ENCODE measurements at regions not wholly inside any gene's neighbourhood (a gene's known extent, or its start where the extent isn't known, plus 50 kb on each side); places are given as distances from the start of the nearest gene placed in this dataset.
"Not testable (repeated sequence)": the region's sequence is repeated elsewhere in the genome, so short reads cannot be mapped to it uniquely, and the experiment has no call there.

- Mint-ChIP-seq H3K4me3 (peak overlapping the region; percentile 91), H3K27ac (peak overlapping the region; percentile 81), H3K9me3 (peaks cover 9% of the 10 kb centered on the region), H3K4me1 (peaks cover 20% of the 10 kb centered on the region), H3K36me3 (peaks cover 18% of the 10 kb centered on the region)
- DNase-seq (ENCODE audit: low spot score in 2 of 2) (peak; percentile 80 to 94), ATAC-seq (peak; percentile 80)
These were observed 1467.1 kb downstream of the FOXD4L5 start for GRCh38 chr9:63817622-63818518.

GRCh38 chr9:63816751-63817621 lies 1468.0 kb downstream of the FOXD4L5 start:
- peaks cover 9% of the 10 kb centered on the region for H3K9me3 Mint-ChIP-seq
- H3K4me1 Mint-ChIP-seq, result peaks cover 18% of the 10 kb centered on the region
- H3K4me3 Mint-ChIP-seq, result peak overlapping the region; percentile 91
- ATAC-seq (peak; percentile 75), DNase-seq (ENCODE audit: low spot score in 2 of 2) (peak; percentile 63 to 82)
- H3K27ac Mint-ChIP-seq, result peak overlapping the region; percentile 81
- H3K36me3 Mint-ChIP-seq, result peaks cover 18% of the 10 kb centered on the region

- not testable (repeated sequence) for ATAC-seq; DNase-seq (ENCODE audit: low spot score in 2 of 2); H3K4me3 Mint-ChIP-seq; H3K27ac Mint-ChIP-seq; H3K9me3 Mint-ChIP-seq
- Mint-ChIP-seq H3K4me1 (peaks cover 18% of the 10 kb centered on the region), H3K36me3 (peaks cover 18% of the 10 kb centered on the region)
These were observed 1469.9 kb downstream of the FOXD4L5 start for GRCh38 chr9:63814970-63815669.

GRCh38 chr9:63813391-63814021 lies 1471.5 kb downstream of the FOXD4L5 start:
- H3K9me3 Mint-ChIP-seq, result peaks cover 12% of the 10 kb centered on the region
- peaks cover 18% of the 10 kb centered on the region for H3K4me1 Mint-ChIP-seq
- ATAC-seq; H3K4me3 Mint-ChIP-seq; H3K27ac Mint-ChIP-seq; DNase-seq (ENCODE audit: low spot score in 2 of 2): not testable (repeated sequence)
- peaks cover 18% of the 10 kb centered on the region for H3K36me3 Mint-ChIP-seq

- Mint-ChIP-seq H3K9me3 (peaks cover 12% of the 10 kb centered on the region), H3K4me1 (peaks cover 13% of the 10 kb centered on the region), H3K36me3 (peaks cover 12% of the 10 kb centered on the region)
- H3K4me3 Mint-ChIP-seq; H3K27ac Mint-ChIP-seq; DNase-seq (ENCODE audit: low spot score in 2 of 2): not testable (repeated sequence)
- ATAC-seq, result peak; percentile 83
These were observed 1472.2 kb downstream of the FOXD4L5 start for GRCh38 chr9:63812822-63813221.

- H3K36me3 Mint-ChIP-seq, result not testable (repeated sequence)
These were observed 1480.8 kb downstream of the FOXD4L5 start for GRCh38 chr9:63804205-63804604.

GRCh38 chr9:63794081-63794685 lies 1490.8 kb downstream of the FOXD4L5 start:
- ATAC-seq; H3K27ac Mint-ChIP-seq; H3K4me3 Mint-ChIP-seq; DNase-seq (ENCODE audit: low spot score in 2 of 2); H3K4me1 Mint-ChIP-seq; H3K36me3 Mint-ChIP-seq: not testable (repeated sequence)
- H3K9me3 Mint-ChIP-seq, result peaks cover 26% of the 10 kb centered on the region

More at GRCh38 chr9:63804205-63804604, 1480.8 kb downstream of the FOXD4L5 start:
- H3K27ac Mint-ChIP-seq; H3K4me3 Mint-ChIP-seq; H3K4me1 Mint-ChIP-seq; DNase-seq (ENCODE audit: low spot score in 2 of 2); H3K9me3 Mint-ChIP-seq; ATAC-seq: not testable (repeated sequence)

- H3K9me3 Mint-ChIP-seq, result peaks cover 20% of the 10 kb centered on the region
- not testable (repeated sequence) for H3K4me3 Mint-ChIP-seq; DNase-seq (ENCODE audit: low spot score in 2 of 2); ATAC-seq; H3K4me1 Mint-ChIP-seq; H3K36me3 Mint-ChIP-seq; H3K27ac Mint-ChIP-seq
These were observed 1497.6 kb downstream of the FOXD4L5 start for GRCh38 chr9:63787454-63787853.

GRCh38 chr9:63785059-63785458 lies 1500.0 kb downstream of the FOXD4L5 start:
- not testable (repeated sequence) for H3K27ac Mint-ChIP-seq; ATAC-seq; DNase-seq (ENCODE audit: low spot score in 2 of 2); H3K4me1 Mint-ChIP-seq; H3K36me3 Mint-ChIP-seq; H3K4me3 Mint-ChIP-seq
- H3K9me3 Mint-ChIP-seq, result peaks cover 12% of the 10 kb centered on the region

GRCh38 chr9:63784421-63784820 lies 1500.6 kb downstream of the FOXD4L5 start:
- H3K4me1 Mint-ChIP-seq; H3K9me3 Mint-ChIP-seq; H3K27ac Mint-ChIP-seq; ATAC-seq; H3K36me3 Mint-ChIP-seq; DNase-seq (ENCODE audit: low spot score in 2 of 2); H3K4me3 Mint-ChIP-seq: not testable (repeated sequence)

GRCh38 chr9:63781817-63782439 lies 1503.1 kb downstream of the FOXD4L5 start:
- H3K27ac Mint-ChIP-seq; H3K4me1 Mint-ChIP-seq; H3K36me3 Mint-ChIP-seq; H3K9me3 Mint-ChIP-seq; H3K4me3 Mint-ChIP-seq; DNase-seq (ENCODE audit: low spot score in 2 of 2): not testable (repeated sequence)
- peak; percentile 67 for ATAC-seq

- not testable (repeated sequence) for H3K36me3 Mint-ChIP-seq; H3K9me3 Mint-ChIP-seq; H3K27ac Mint-ChIP-seq; DNase-seq (ENCODE audit: low spot score in 2 of 2); H3K4me3 Mint-ChIP-seq; H3K4me1 Mint-ChIP-seq
- ATAC-seq, result peak; percentile 99
These were observed 1503.6 kb downstream of the FOXD4L5 start for GRCh38 chr9:63781390-63781789.

GRCh38 chr9:63776220-63776619 lies 1508.8 kb downstream of the FOXD4L5 start:
- H3K27ac Mint-ChIP-seq; H3K4me1 Mint-ChIP-seq; DNase-seq (ENCODE audit: low spot score in 2 of 2); H3K9me3 Mint-ChIP-seq; H3K36me3 Mint-ChIP-seq; H3K4me3 Mint-ChIP-seq: not testable (repeated sequence)
- peak; percentile 26 for ATAC-seq

- not testable (repeated sequence) for DNase-seq (ENCODE audit: low spot score in 2 of 2); H3K36me3 Mint-ChIP-seq; H3K4me3 Mint-ChIP-seq; H3K9me3 Mint-ChIP-seq; H3K4me1 Mint-ChIP-seq; ATAC-seq; H3K27ac Mint-ChIP-seq
These were observed 1510.0 kb downstream of the FOXD4L5 start for GRCh38 chr9:63775092-63775426.
